Vagina (tissue), 2 donors: ENCODE measurements at regions not wholly inside any gene's neighbourhood (a gene's known extent, or its start where the extent isn't known, plus 50 kb on each side); places are given as distances from the start of the nearest gene placed in this dataset.
"Not testable (repeated sequence)": the region's sequence is repeated elsewhere in the genome, so short reads cannot be mapped to it uniquely, and the experiment has no call there.

Experiments
- DNase-seq, 2 donors: peaks; one replicate each; pipeline ENCODE4 v3.0.0-alpha.2; 2017; ENCODE audit errors: extremely low spot score in 2 of 2
- H3K27ac ChIP-seq: fragments of 200-600 bp; sonication (generic); one replicate; pipeline ENCODE4 v1.5.1; 2019
- H3K27me3 ChIP-seq: fragments of 200-600 bp; sonication (generic); one replicate; pipeline ENCODE4 v1.5.1; 2019
- H3K36me3 ChIP-seq, 2 donors: fragments of 200-600 bp; sonication (generic); one replicate each; pipeline ENCODE4 v1.5.1; 2017 to 2019
- H3K4me1 ChIP-seq: fragments of 200-600 bp; sonication (generic); one replicate; pipeline ENCODE4 v1.5.1; 2019
- H3K4me3 ChIP-seq, 2 donors: fragments of 200-600 bp; sonication (generic); 1 replicate in 1 of 2; 2 replicates in 1 of 2; pipeline ENCODE4 v1.5.1; 2016 to 2019
- H3K9me3 ChIP-seq: fragments of 200-600 bp; sonication (generic); one replicate; pipeline ENCODE4 v1.5.1; 2019
- CTCF ChIP-seq, 3 experiments: fragments of 450-650 bp in 2 of 3; fragments of 200-600 bp in 1 of 3; sonication (generic) in 1 of 3; IDR thresholded peaks; one replicate each; pipeline ENCODE4 v1.5.1; 2017 to 2019; ENCODE audit warnings: antibody characterized with exemption in 3 of 3, mild to moderate bottlenecking in 2 of 3, moderate library complexity in 2 of 3
- POLR2A ChIP-seq, 2 donors: fragments of 450-650 bp; IDR thresholded peaks; one replicate each; pipeline ENCODE4 v1.6.1; 2017; ENCODE audit warnings: antibody characterized with exemption in 2 of 2, mild to moderate bottlenecking in 2 of 2, moderate library complexity in 2 of 2
- POLR2AphosphoS5 ChIP-seq, 2 donors: sonication (generic); formaldehyde crosslinking; IDR thresholded peaks; one replicate each; pipeline ENCODE4 v1.9.0; 2017; ENCODE audit warnings: antibody characterized with exemption in 2 of 2, mild to moderate bottlenecking in 2 of 2, low read depth in 1 of 2; ENCODE audit not compliant: insufficient read depth in 1 of 2
- intact Hi-C: fragments of 100-400 bp; cut with DNase I; formaldehyde crosslinking; loops from one replicate; pipeline ENCODE4 v1.15.1; 2023

- DNase-seq, result no peak
- no peak overlapping the region for H3K27ac ChIP-seq
- no peaks in the 10 kb centered on the region for H3K36me3 ChIP-seq
- H3K4me3 ChIP-seq, result no peak overlapping the region
- no peaks in the 10 kb centered on the region for H3K4me1 ChIP-seq
- H3K9me3 ChIP-seq, result no peaks in the 10 kb centered on the region
- TF ChIP-seq CTCF (IDR thresholded peaks at IDR 0.05) (no peak), POLR2A (IDR thresholded peaks at IDR 0.05) (no peak), POLR2AphosphoS5 (IDR thresholded peaks at IDR 0.05; ENCODE audit: insufficient read depth in 1 of 2, low read depth in 1 of 2) (no peak)
- H3K27me3 ChIP-seq, result no peaks in the 10 kb centered on the region
- intact Hi-C loops, result no loop called here
Measured at GRCh38 chr20:26276554-26277210, 580.0 kb upstream of the ZNF337 start.

- intact Hi-C loops, H3K27ac ChIP-seq, DNase-seq: not testable (repeated sequence)
Measured at GRCh38 chr20:26268762-26269161, 572.1 kb upstream of the ZNF337 start.

GRCh38 chr20:26260925-26261324 lies 564.3 kb upstream of the ZNF337 start:
- H3K27me3 ChIP-seq, intact Hi-C loops, DNase-seq: not testable (repeated sequence)

More at GRCh38 chr20:26268762-26269161, 572.1 kb upstream of the ZNF337 start:
- not testable (repeated sequence) for H3K4me3 ChIP-seq, H3K27me3 ChIP-seq, H3K4me1 ChIP-seq, H3K9me3 ChIP-seq, H3K36me3 ChIP-seq

GRCh38 chr20:26252311-26252975 lies 555.8 kb upstream of the ZNF337 start:
- intact Hi-C loops, H3K4me3 ChIP-seq, DNase-seq, H3K27ac ChIP-seq, H3K27me3 ChIP-seq, H3K4me1 ChIP-seq, H3K36me3 ChIP-seq, H3K9me3 ChIP-seq: not testable (repeated sequence)

More at GRCh38 chr20:26260925-26261324, 564.3 kb upstream of the ZNF337 start:
- H3K9me3 ChIP-seq, H3K4me3 ChIP-seq, H3K27ac ChIP-seq, H3K4me1 ChIP-seq, H3K36me3 ChIP-seq: not testable (repeated sequence)

- H3K27ac ChIP-seq, DNase-seq, H3K4me1 ChIP-seq, H3K4me3 ChIP-seq, intact Hi-C loops, H3K9me3 ChIP-seq, H3K27me3 ChIP-seq, H3K36me3 ChIP-seq: not testable (repeated sequence)
Measured at GRCh38 chr20:26251376-26251775, 554.7 kb upstream of the ZNF337 start.

- H3K4me3 ChIP-seq, H3K36me3 ChIP-seq, DNase-seq, H3K4me1 ChIP-seq, H3K27ac ChIP-seq, H3K27me3 ChIP-seq, H3K9me3 ChIP-seq, intact Hi-C loops: not testable (repeated sequence)
Measured at GRCh38 chr20:26250249-26251114, 553.8 kb upstream of the ZNF337 start.

- no peak overlapping the region for H3K4me3 ChIP-seq
- no peaks in the 10 kb centered on the region for H3K4me1 ChIP-seq
- H3K9me3 ChIP-seq, result no peaks in the 10 kb centered on the region
- DNase-seq, result no peak
- no peak overlapping the region for H3K27ac ChIP-seq
- H3K36me3 ChIP-seq, result no peaks in the 10 kb centered on the region
- no peak for TF ChIP-seq POLR2AphosphoS5 (IDR thresholded peaks at IDR 0.05; ENCODE audit: insufficient read depth in 1 of 2, low read depth in 1 of 2)
- TF ChIP-seq CTCF (IDR thresholded peaks at IDR 0.05), result no peak
- no peak for TF ChIP-seq POLR2A (IDR thresholded peaks at IDR 0.05)
- intact Hi-C loops, result no loop called here
- no peaks in the 10 kb centered on the region for H3K27me3 ChIP-seq
Measured at GRCh38 chr20:26243731-26244130, 547.1 kb upstream of the ZNF337 start.

GRCh38 chr20:26220609-26221008 lies 524.0 kb upstream of the ZNF337 start:
- not testable (repeated sequence) for H3K36me3 ChIP-seq, H3K27ac ChIP-seq, H3K27me3 ChIP-seq, H3K9me3 ChIP-seq, DNase-seq, H3K4me3 ChIP-seq, H3K4me1 ChIP-seq
- intact Hi-C loops, result loop anchor here (10.0 kb wide), 1 partner anchor 114 kb away; no protein-coding TSS in a partner anchor

GRCh38 chr20:26219546-26219945 lies 522.9 kb upstream of the ZNF337 start:
- H3K9me3 ChIP-seq, H3K27me3 ChIP-seq, DNase-seq, H3K36me3 ChIP-seq, H3K4me1 ChIP-seq, H3K4me3 ChIP-seq, H3K27ac ChIP-seq, intact Hi-C loops: not testable (repeated sequence)
